Epithelial cell of esophagus (primary cell): ENCODE measurements at regions not wholly inside any gene's neighbourhood (a gene's known extent, or its start where the extent isn't known, plus 50 kb on each side); places are given as distances from the start of the nearest gene placed in this dataset.

Experiments
- DNase-seq: peaks from one replicate; pipeline ENCODE4 v3.0.0; 2010; ENCODE audit warnings: low read depth
- H3K4me3 ChIP-seq: 2 replicates; pipeline ENCODE4 v1.5.1; 2011; ENCODE audit warnings: mild to moderate bottlenecking, low read length, control low read depth
- CTCF ChIP-seq: IDR thresholded peaks from 2 replicates; pipeline ENCODE4 v1.5.1; 2011; ENCODE audit warnings: low read depth, mild to moderate bottlenecking, low read length, control low read depth, inconsistent platforms; ENCODE audit not compliant: insufficient read depth; ENCODE audit errors: missing control alignments

GRCh38 chr2:7788736-7789135 is 871.5 kb downstream of the RNF144A start:
- no peak overlapping the region for H3K4me3 ChIP-seq
- no peak for TF ChIP-seq CTCF
- DNase-seq: no peak

GRCh38 chr2:7792031-7792651 is 874.9 kb downstream of the RNF144A start:
- no peak for TF ChIP-seq CTCF
- no peak overlapping the region for H3K4me3 ChIP-seq
- DNase-seq: no peak

DNA sequence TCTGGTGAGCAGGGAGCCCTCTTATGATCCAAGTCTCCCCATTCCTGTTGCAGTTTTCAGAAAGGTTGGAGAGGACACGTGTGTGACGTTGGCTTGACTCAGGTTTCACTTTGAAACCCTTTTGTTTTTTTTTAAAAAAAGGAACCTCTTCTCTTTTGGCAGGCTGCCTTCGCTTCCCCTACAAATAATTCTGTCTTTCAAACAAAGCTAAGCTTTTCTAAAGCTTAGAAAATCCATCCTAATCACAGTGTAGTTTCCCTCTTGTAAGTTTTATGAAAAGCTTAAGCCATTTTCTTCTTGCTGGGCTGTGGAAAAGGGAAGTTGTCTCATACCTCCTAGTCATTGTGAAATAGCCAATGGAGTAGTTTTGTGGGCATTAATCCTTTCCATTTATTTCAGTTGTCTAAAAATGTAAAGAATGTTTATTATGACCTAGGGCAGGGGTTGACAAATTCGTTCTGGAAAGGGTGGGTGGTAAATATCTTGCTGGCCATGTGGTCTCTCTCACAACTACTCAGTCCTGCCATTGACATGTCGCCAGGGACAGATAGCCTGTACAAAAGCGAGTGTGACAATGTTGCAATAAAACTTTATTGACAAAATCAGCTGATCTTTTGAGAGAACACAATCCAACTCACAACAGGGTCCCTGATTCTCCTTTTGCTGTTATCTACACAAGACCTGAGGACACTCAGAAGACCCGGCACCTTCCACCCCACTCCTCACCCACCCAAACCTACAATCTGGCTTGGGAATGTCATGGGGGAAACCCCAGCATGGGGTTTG is 878.8 kb downstream of the RNF144A start:
- peak; percentile 44 for DNase-seq
- H3K4me3 ChIP-seq: no peak overlapping the region
- no peak for TF ChIP-seq CTCF

DNA sequence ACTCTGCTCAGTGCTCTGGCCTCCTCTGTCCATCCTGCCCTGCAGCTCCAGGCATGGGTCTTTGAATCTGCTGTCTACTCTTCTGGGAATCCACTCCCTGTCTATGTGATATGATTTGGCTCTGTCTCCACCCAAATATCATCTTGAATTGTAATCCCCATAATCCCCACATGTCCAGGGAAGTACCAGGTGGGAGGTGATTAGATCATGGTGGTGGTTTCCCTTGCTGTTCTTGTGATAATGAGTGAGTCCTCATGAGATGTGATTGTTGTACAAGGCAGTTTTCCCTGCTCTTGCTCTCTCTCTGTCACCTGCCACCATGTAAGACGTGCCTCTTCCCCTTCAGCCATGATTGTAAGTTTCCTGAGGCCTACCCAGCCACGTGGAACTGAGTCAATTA is 881.8 kb upstream of the ID2 start:
- DNase-seq: no peak
- no peak overlapping the region for H3K4me3 ChIP-seq
- TF ChIP-seq CTCF: no peak

- no peak overlapping the region for H3K4me3 ChIP-seq
- DNase-seq: no peak
- no peak for TF ChIP-seq CTCF
These were observed 880.6 kb upstream of the ID2 start for GRCh38 chr2:7801212-7801611.

DNA sequence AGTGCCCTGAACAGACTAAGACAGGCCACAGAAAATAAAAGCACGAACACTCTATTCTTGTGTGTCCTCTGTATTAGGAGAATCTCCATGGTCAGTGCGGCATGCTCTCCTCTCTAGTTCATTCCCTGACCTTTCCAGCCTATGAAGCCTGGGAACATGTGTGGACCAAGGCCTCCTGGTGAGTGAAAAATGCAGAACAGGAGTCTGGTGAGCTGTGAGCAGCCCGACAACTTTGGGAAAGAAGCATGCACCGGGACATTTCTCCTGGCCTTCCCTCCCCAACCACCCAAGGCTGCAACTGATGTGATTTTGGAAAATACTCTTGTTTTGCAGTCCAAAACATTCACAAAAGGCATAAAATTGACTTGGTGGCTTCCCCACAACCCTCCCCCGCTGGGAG is 878.3 kb upstream of the ID2 start:
- TF ChIP-seq CTCF: no peak
- no peak for DNase-seq
- H3K4me3 ChIP-seq: no peak overlapping the region

DNA sequence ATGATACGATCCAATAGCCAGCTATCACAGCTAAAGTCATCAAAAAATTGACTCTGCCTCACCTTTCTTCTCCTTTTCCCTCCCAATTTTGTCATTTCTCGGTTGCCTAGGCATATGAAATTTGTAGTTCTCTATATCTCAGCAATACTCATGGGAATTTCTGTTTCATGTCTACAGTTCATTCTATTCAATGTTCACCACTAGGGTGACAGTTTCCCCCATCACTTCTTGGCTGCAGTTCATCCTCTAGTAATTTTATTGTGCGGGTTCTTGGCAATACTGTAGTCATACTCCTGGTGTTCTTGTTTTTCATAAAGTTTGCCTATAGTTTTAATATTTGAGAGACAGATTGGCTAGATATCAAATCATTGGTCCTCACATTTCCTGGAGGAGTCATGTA is 872.2 kb upstream of the ID2 start:
- H3K4me3 ChIP-seq: no peak overlapping the region
- no peak for DNase-seq
- no peak for TF ChIP-seq CTCF
